Keratinocyte (primary cell): ENCODE measurements at regions not wholly inside any gene's neighbourhood (a gene's known extent, or its start where the extent isn't known, plus 50 kb on each side); places are given as distances from the start of the nearest gene placed in this dataset.

Source experiments
- CTCF ChIP-seq, 3 experiments: IDR thresholded peaks in 1 of 3; conservative IDR thresholded peaks in 1 of 3; optimal IDR thresholded peaks in 1 of 3; 2 replicates in 2 of 3; 3 replicates in 1 of 3; pipeline versions ENCODE3 to v1.5.1; 2011; ENCODE audit warnings: low read length in 3 of 3, mild to moderate bottlenecking in 3 of 3, moderate library complexity in 2 of 3, control low read depth in 1 of 3, inconsistent platforms in 1 of 3; ENCODE audit not compliant: insufficient read depth in 2 of 3; ENCODE audit errors: extremely low read depth in 1 of 3
- EZH2 ChIP-seq: IDR thresholded peaks from one replicate; pipeline ENCODE4 v1.6.1; 2012; ENCODE audit warnings: inconsistent platforms, mild to moderate bottlenecking, low read length, moderate library complexity

- TF ChIP-seq CTCF (optimal IDR thresholded peaks at IDR 0.05 in 1 of 3, IDR thresholded peaks at IDR 0.05 in 1 of 3, conservative IDR thresholded peaks at IDR 0.05 in 1 of 3; ENCODE audit: extremely low read depth in 1 of 3, insufficient read depth in 2 of 3, low read length in 3 of 3) = no peak
- no peak for TF ChIP-seq EZH2
Observed at GRCh38 chr7:70913924-70914323, 218.0 kb upstream of the GALNT17 start.
